ENCODE measurements at regions not wholly inside any gene's neighbourhood (a gene's known extent, or its start where the extent isn't known, plus 50 kb on each side); places are given as distances from the start of the nearest gene placed in this dataset.
A peak's percentile ranks its signal among the peaks of the same experiment; 100 is the strongest.

GRCh38 chr14:97633131-97633738 is 836.1 kb downstream of the VRK1 start:
- intact Hi-C loops (cut with DNase I; ENCODE audit: low total_unique reads) = no loop called here
- Histone ChIP-seq H3K4me1 (no peaks in the 10 kb centered on the region), H3K9me3 (no peaks in the 10 kb centered on the region), H3K36me3 (no peaks in the 10 kb centered on the region), H3K4me3 (no peak overlapping the region), H3K27ac (no peak overlapping the region), H3K27me3 (peaks cover 0 to 5% of the 10 kb centered on the region in 2 donors)
- no peak for TF ChIP-seq POLR2AphosphoS5 (IDR thresholded peaks at IDR 0.05)
- no peak for TF ChIP-seq POLR2A (IDR thresholded peaks at IDR 0.05)
- TF ChIP-seq, protein P1, sequence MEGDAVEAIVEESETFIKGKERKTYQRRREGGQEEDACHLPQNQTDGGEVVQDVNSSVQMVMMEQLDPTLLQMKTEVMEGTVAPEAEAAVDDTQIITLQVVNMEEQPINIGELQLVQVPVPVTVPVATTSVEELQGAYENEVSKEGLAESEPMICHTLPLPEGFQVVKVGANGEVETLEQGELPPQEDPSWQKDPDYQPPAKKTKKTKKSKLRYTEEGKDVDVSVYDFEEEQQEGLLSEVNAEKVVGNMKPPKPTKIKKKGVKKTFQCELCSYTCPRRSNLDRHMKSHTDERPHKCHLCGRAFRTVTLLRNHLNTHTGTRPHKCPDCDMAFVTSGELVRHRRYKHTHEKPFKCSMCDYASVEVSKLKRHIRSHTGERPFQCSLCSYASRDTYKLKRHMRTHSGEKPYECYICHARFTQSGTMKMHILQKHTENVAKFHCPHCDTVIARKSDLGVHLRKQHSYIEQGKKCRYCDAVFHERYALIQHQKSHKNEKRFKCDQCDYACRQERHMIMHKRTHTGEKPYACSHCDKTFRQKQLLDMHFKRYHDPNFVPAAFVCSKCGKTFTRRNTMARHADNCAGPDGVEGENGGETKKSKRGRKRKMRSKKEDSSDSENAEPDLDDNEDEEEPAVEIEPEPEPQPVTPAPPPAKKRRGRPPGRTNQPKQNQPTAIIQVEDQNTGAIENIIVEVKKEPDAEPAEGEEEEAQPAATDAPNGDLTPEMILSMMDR (IDR thresholded peaks at IDR 0.05) = no peak
- DNase-seq (ENCODE audit: low spot score in 2 of 2) = no peak

DNA sequence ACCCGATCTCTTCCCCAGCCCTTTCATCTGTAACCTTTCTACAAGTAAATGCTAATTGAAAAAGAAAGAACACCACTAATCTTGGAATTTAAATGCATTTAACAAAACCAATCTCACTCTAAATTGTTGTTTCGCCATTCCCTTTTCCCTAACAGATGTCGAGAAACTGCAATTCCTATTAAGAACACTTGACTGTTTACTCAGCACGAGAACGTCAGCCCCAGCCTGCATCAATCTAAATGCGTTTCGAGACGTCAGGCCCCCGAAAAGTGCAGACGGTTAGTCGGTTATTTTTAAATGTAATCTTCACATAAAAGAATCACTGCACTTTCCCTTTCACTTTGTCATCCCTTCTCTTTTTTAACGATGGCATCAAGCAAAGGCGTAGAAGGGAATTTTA is 837.6 kb downstream of the VRK1 start:
- no peak for DNase-seq (ENCODE audit: low spot score in 2 of 2)
- H3K36me3 ChIP-seq = no peaks in the 10 kb centered on the region
- TF ChIP-seq, protein P1 (IDR thresholded peaks at IDR 0.05) = no peak

GRCh38 chr14:97638864-97639263 is 841.7 kb downstream of the VRK1 start:
- no peaks in the 10 kb centered on the region for H3K9me3 ChIP-seq
- no peak overlapping the region for H3K4me3 ChIP-seq
- no peaks in the 10 kb centered on the region for H3K4me1 ChIP-seq
- intact Hi-C loops (cut with DNase I; ENCODE audit: low total_unique reads) = no loop called here
- no peak for DNase-seq (ENCODE audit: low spot score in 2 of 2)
- TF ChIP-seq POLR2A (IDR thresholded peaks at IDR 0.05) (no peak), POLR2AphosphoS5 (IDR thresholded peaks at IDR 0.05) (no peak)
- TF ChIP-seq, protein P1 (IDR thresholded peaks at IDR 0.05) = no peak
- no peak overlapping the region for H3K27ac ChIP-seq
- H3K27me3 ChIP-seq = no peaks in the 10 kb centered on the region
- no peaks in the 10 kb centered on the region for H3K36me3 ChIP-seq

More for the DNA sequence above, 837.6 kb downstream of the VRK1 start:
- Histone ChIP-seq H3K27me3 (peaks cover 0 to 5% of the 10 kb centered on the region in 2 donors), H3K4me1 (no peaks in the 10 kb centered on the region), H3K27ac (no peak overlapping the region), H3K9me3 (no peaks in the 10 kb centered on the region), H3K4me3 (peak overlapping the region in 2 of 3 donors; percentile 24 to 39)
- intact Hi-C loops (cut with DNase I; ENCODE audit: low total_unique reads) = no loop called here

- Histone ChIP-seq H3K4me1 (no peaks in the 10 kb centered on the region), H3K9me3 (no peaks in the 10 kb centered on the region), H3K36me3 (no peaks in the 10 kb centered on the region), H3K27ac (no peak overlapping the region), H3K4me3 (no peak overlapping the region), H3K27me3 (no peaks in the 10 kb centered on the region)
- intact Hi-C loops (cut with DNase I; ENCODE audit: low total_unique reads) = no loop called here
- no peak for TF ChIP-seq POLR2A (IDR thresholded peaks at IDR 0.05)
- TF ChIP-seq, protein P1 (IDR thresholded peaks at IDR 0.05) = no peak
- no peak for TF ChIP-seq POLR2AphosphoS5 (IDR thresholded peaks at IDR 0.05)
- DNase-seq (ENCODE audit: low spot score in 2 of 2) = no peak
Measured at GRCh38 chr14:97640031-97640430, 842.8 kb downstream of the VRK1 start.

GRCh38 chr14:97641827-97642226 is 844.6 kb downstream of the VRK1 start:
- intact Hi-C loops (cut with DNase I; ENCODE audit: low total_unique reads) = no loop called here
- DNase-seq (ENCODE audit: low spot score in 2 of 2) = no peak
- no peaks in the 10 kb centered on the region for H3K4me1 ChIP-seq
- no peaks in the 10 kb centered on the region for H3K27me3 ChIP-seq
- peaks cover 4% of the 10 kb centered on the region for H3K36me3 ChIP-seq
- no peak overlapping the region for H3K27ac ChIP-seq
- no peaks in the 10 kb centered on the region for H3K9me3 ChIP-seq
- no peak for TF ChIP-seq POLR2AphosphoS5 (IDR thresholded peaks at IDR 0.05)
- TF ChIP-seq POLR2A (IDR thresholded peaks at IDR 0.05) = no peak
- no peak overlapping the region for H3K4me3 ChIP-seq

GRCh38 chr14:97642631-97643030 is 845.4 kb downstream of the VRK1 start:
- intact Hi-C loops (cut with DNase I; ENCODE audit: low total_unique reads) = no loop called here

More at GRCh38 chr14:97642631-97643030, 845.4 kb downstream of the VRK1 start:
- no peaks in the 10 kb centered on the region for H3K9me3 ChIP-seq
- H3K4me1 ChIP-seq = no peaks in the 10 kb centered on the region
- no peak overlapping the region for H3K4me3 ChIP-seq
- no peaks in the 10 kb centered on the region for H3K27me3 ChIP-seq
- TF ChIP-seq POLR2A (IDR thresholded peaks at IDR 0.05) (no peak), POLR2AphosphoS5 (IDR thresholded peaks at IDR 0.05) (no peak)
- TF ChIP-seq, protein P1 (IDR thresholded peaks at IDR 0.05) = no peak
- H3K36me3 ChIP-seq = peaks cover 4% of the 10 kb centered on the region
- no peak overlapping the region for H3K27ac ChIP-seq
- DNase-seq (ENCODE audit: low spot score in 2 of 2) = no peak

All from breast epithelium (tissue), 4 donors.